PC-9 (cell line): ENCODE measurements at regions not wholly inside any gene's neighbourhood (a gene's known extent, or its start where the extent isn't known, plus 50 kb on each side); places are given as distances from the start of the nearest gene placed in this dataset.

ENCODE experiments used
- BruUV-seq: library from RNA; stranded (reverse); fragments of 400-500 nt; replicated peaks from 2 replicates; lab custom pipeline; 2021; lab: Mats Ljungman, UMichigan
- CTCF ChIA-PET: fragments of 300-600 bp; sonication (Branson Sonifier 250); formaldehyde crosslinking; loops from one replicate; lab custom pipeline; 2022; ENCODE audit warnings: antibody characterized with exemption; lab: Charles Lee
- POLR2A ChIA-PET: fragments of 300-600 bp; sonication (Branson Sonifier 250); formaldehyde crosslinking; loops from one replicate; lab custom pipeline; 2022; ENCODE audit warnings: antibody characterized with exemption; ENCODE audit not compliant: unreplicated experiment; lab: Charles Lee
- DNase-seq, 2 experiments: peaks; one replicate each; pipeline versions ENCODE4 v3.0.0 to v3.0.0-alpha.2; 2015 to 2022; ENCODE audit warnings: mixed read lengths in 1 of 2
- H2AFZ ChIP-seq: fragments of 200-600 bp; sonication (generic); 2 replicates; pipeline ENCODE4 v1.8.1; 2017; ENCODE audit warnings: antibody characterized with exemption
- H3F3A ChIP-seq: fragments of 200-600 bp; sonication (generic); 2 replicates; pipeline ENCODE4 v1.8.1; 2017; ENCODE audit warnings: antibody characterized with exemption, mild to moderate bottlenecking, low read depth; ENCODE audit not compliant: insufficient read depth
- H3K27ac ChIP-seq: fragments of 200-600 bp; sonication (generic); 2 replicates; pipeline ENCODE4 v1.6.1; 2016; ENCODE audit warnings: mixed run types
- H3K27me3 ChIP-seq: fragments of 200-600 bp; sonication (generic); 2 replicates; pipeline ENCODE4 v1.6.1; 2016; ENCODE audit warnings: low read depth, mixed run types; ENCODE audit not compliant: insufficient read depth
- H3K36me3 ChIP-seq: fragments of 200-600 bp; sonication (generic); 2 replicates; pipeline ENCODE4 v1.6.1; 2016; ENCODE audit warnings: low read depth, mixed run types
- H3K4me1 ChIP-seq: fragments of 200-600 bp; sonication (generic); replicated peaks from 2 replicates; pipeline ENCODE4 v1.6.1; 2016; ENCODE audit warnings: mixed run types; ENCODE audit not compliant: insufficient read depth
- H3K4me2 ChIP-seq: fragments of 200-600 bp; sonication (generic); 2 replicates; pipeline ENCODE4 v1.6.1; 2017; ENCODE audit warnings: mixed run types
- H3K4me3 ChIP-seq: fragments of 200-600 bp; sonication (generic); 2 replicates; pipeline ENCODE4 v1.6.1; 2016; ENCODE audit warnings: mixed run types
- H3K79me2 ChIP-seq: fragments of 200-600 bp; sonication (generic); 2 replicates; pipeline ENCODE4 v1.6.1; 2017; ENCODE audit warnings: low read depth, mixed run types
- H3K9me2 ChIP-seq: fragments of 200-600 bp; sonication (generic); 2 replicates; pipeline ENCODE4 v1.8.1; 2017; ENCODE audit warnings: mild to moderate bottlenecking; ENCODE audit not compliant: insufficient read depth
- H3K9me3 ChIP-seq: fragments of 200-600 bp; sonication (generic); 2 replicates; pipeline ENCODE4 v1.8.1; 2016; ENCODE audit warnings: low read depth; ENCODE audit not compliant: insufficient read depth
- H4K20me1 ChIP-seq: fragments of 200-600 bp; sonication (generic); 2 replicates; pipeline ENCODE4 v1.8.1; 2017; ENCODE audit not compliant: insufficient read depth
- CTCF ChIP-seq: fragments of 200-600 bp; sonication (generic); conservative IDR thresholded peaks from 2 replicates; pipeline ENCODE4 v1.6.1; 2017; ENCODE audit warnings: mixed run types, antibody characterized with exemption, mild to moderate bottlenecking, moderate library complexity
- EZH2 ChIP-seq: fragments of 200-600 bp; sonication (generic); IDR thresholded peaks from 2 replicates; pipeline ENCODE4 v1.8.0; 2017; ENCODE audit warnings: antibody characterized with exemption, low read depth
- intact Hi-C: fragments of 100-400 bp; cut with micrococcal nuclease; formaldehyde crosslinking; loops from one replicate; pipeline ENCODE4 v1.10.0; 2022; ENCODE audit not compliant: unreplicated experiment

- intact Hi-C loops, result no loop called here
- Histone ChIP-seq H3K4me1 (no peaks in the 10 kb centered on the region), H4K20me1 (no peaks in the 10 kb centered on the region), H2AFZ (no peak overlapping the region), H3K4me3 (no peak overlapping the region), H3K79me2 (no peaks in the 10 kb centered on the region), H3K4me2 (no peak overlapping the region), H3F3A (no peaks in the 10 kb centered on the region), H3K9me2 (no peaks in the 10 kb centered on the region), H3K9me3 (no peaks in the 10 kb centered on the region), H3K27me3 (no peaks in the 10 kb centered on the region), H3K36me3 (no peaks in the 10 kb centered on the region), H3K27ac (no peak overlapping the region)
- DNase-seq, result no peak
- no TSS peak for BruUV-seq
- CTCF ChIA-PET, result interaction anchor here (0.6 kb wide), 1 partner anchor 10 kb away, joined by 4 read pairs; no protein-coding TSS in a partner anchor
- POLR2A ChIA-PET, result no interaction called here
- no peak for TF ChIP-seq EZH2
- TF ChIP-seq CTCF, result no peak
Measured at GRCh38 chr9:106535439-106535838, 327.5 kb upstream of the ZNF462 start.

GRCh38 chr9:106557996-106558667, 304.8 kb upstream of the ZNF462 start:
- POLR2A ChIA-PET, result no interaction called here
- Histone ChIP-seq H3K79me2 (no peaks in the 10 kb centered on the region), H4K20me1 (no peaks in the 10 kb centered on the region), H3K9me3 (no peaks in the 10 kb centered on the region), H3K27ac (no peak overlapping the region), H3K4me3 (no peak overlapping the region), H3K27me3 (no peaks in the 10 kb centered on the region), H2AFZ (no peak overlapping the region), H3K4me1 (no peaks in the 10 kb centered on the region), H3K4me2 (no peak overlapping the region), H3F3A (no peaks in the 10 kb centered on the region), H3K36me3 (no peaks in the 10 kb centered on the region), H3K9me2 (no peaks in the 10 kb centered on the region)
- intact Hi-C loops, result no loop called here
- CTCF ChIA-PET, result no interaction called here
- TF ChIP-seq EZH2, result no peak
- no peak for TF ChIP-seq CTCF
- no TSS peak for BruUV-seq
- DNase-seq, result no peak

- H3K79me2 ChIP-seq, result no peaks in the 10 kb centered on the region
- H3K27ac ChIP-seq, result no peak overlapping the region
- no peak overlapping the region for H2AFZ ChIP-seq
- no peaks in the 10 kb centered on the region for H3K4me1 ChIP-seq
- intact Hi-C loops, result no loop called here
- H3K36me3 ChIP-seq, result no peaks in the 10 kb centered on the region
- H3F3A ChIP-seq, result no peaks in the 10 kb centered on the region
- no peaks in the 10 kb centered on the region for H3K9me2 ChIP-seq
- DNase-seq, result no peak
- H3K4me3 ChIP-seq, result no peak overlapping the region
- peak; percentile 62 for TF ChIP-seq CTCF
- no peak for TF ChIP-seq EZH2
- no TSS peak for BruUV-seq
- CTCF ChIA-PET, result no interaction called here
- H3K9me3 ChIP-seq, result no peaks in the 10 kb centered on the region
- no peaks in the 10 kb centered on the region for H4K20me1 ChIP-seq
- no peaks in the 10 kb centered on the region for H3K27me3 ChIP-seq
- no peak overlapping the region for H3K4me2 ChIP-seq
- POLR2A ChIA-PET, result no interaction called here
Measured at GRCh38 chr9:106560540-106560939, 302.4 kb upstream of the ZNF462 start.
